PC-9 (cell line): ENCODE measurements at regions not wholly inside any gene's neighbourhood (a gene's known extent, or its start where the extent isn't known, plus 50 kb on each side); places are given as distances from the start of the nearest gene placed in this dataset.

Experiments used
- BruUV-seq: library from RNA; stranded (reverse); fragments of 400-500 nt; replicated peaks from 2 replicates; lab custom pipeline; 2021; lab: Mats Ljungman, UMichigan
- CTCF ChIA-PET: fragments of 300-600 bp; sonication (Branson Sonifier 250); formaldehyde crosslinking; loops from one replicate; lab custom pipeline; 2022; ENCODE audit warnings: antibody characterized with exemption; lab: Charles Lee
- POLR2A ChIA-PET: fragments of 300-600 bp; sonication (Branson Sonifier 250); formaldehyde crosslinking; loops from one replicate; lab custom pipeline; 2022; ENCODE audit warnings: antibody characterized with exemption; ENCODE audit not compliant: unreplicated experiment; lab: Charles Lee
- DNase-seq, 2 experiments: peaks; one replicate each; pipeline versions ENCODE4 v3.0.0 to v3.0.0-alpha.2; 2015 to 2022; ENCODE audit warnings: mixed read lengths in 1 of 2
- H2AFZ ChIP-seq: fragments of 200-600 bp; sonication (generic); 2 replicates; pipeline ENCODE4 v1.8.1; 2017; ENCODE audit warnings: antibody characterized with exemption
- H3F3A ChIP-seq: fragments of 200-600 bp; sonication (generic); 2 replicates; pipeline ENCODE4 v1.8.1; 2017; ENCODE audit warnings: antibody characterized with exemption, mild to moderate bottlenecking, low read depth; ENCODE audit not compliant: insufficient read depth
- H3K27ac ChIP-seq: fragments of 200-600 bp; sonication (generic); 2 replicates; pipeline ENCODE4 v1.6.1; 2016; ENCODE audit warnings: mixed run types
- H3K27me3 ChIP-seq: fragments of 200-600 bp; sonication (generic); 2 replicates; pipeline ENCODE4 v1.6.1; 2016; ENCODE audit warnings: low read depth, mixed run types; ENCODE audit not compliant: insufficient read depth
- H3K36me3 ChIP-seq: fragments of 200-600 bp; sonication (generic); 2 replicates; pipeline ENCODE4 v1.6.1; 2016; ENCODE audit warnings: low read depth, mixed run types
- H3K4me1 ChIP-seq: fragments of 200-600 bp; sonication (generic); replicated peaks from 2 replicates; pipeline ENCODE4 v1.6.1; 2016; ENCODE audit warnings: mixed run types; ENCODE audit not compliant: insufficient read depth
- H3K4me2 ChIP-seq: fragments of 200-600 bp; sonication (generic); 2 replicates; pipeline ENCODE4 v1.6.1; 2017; ENCODE audit warnings: mixed run types
- H3K4me3 ChIP-seq: fragments of 200-600 bp; sonication (generic); 2 replicates; pipeline ENCODE4 v1.6.1; 2016; ENCODE audit warnings: mixed run types
- H3K79me2 ChIP-seq: fragments of 200-600 bp; sonication (generic); 2 replicates; pipeline ENCODE4 v1.6.1; 2017; ENCODE audit warnings: low read depth, mixed run types
- H3K9me2 ChIP-seq: fragments of 200-600 bp; sonication (generic); 2 replicates; pipeline ENCODE4 v1.8.1; 2017; ENCODE audit warnings: mild to moderate bottlenecking; ENCODE audit not compliant: insufficient read depth
- H3K9me3 ChIP-seq: fragments of 200-600 bp; sonication (generic); 2 replicates; pipeline ENCODE4 v1.8.1; 2016; ENCODE audit warnings: low read depth; ENCODE audit not compliant: insufficient read depth
- H4K20me1 ChIP-seq: fragments of 200-600 bp; sonication (generic); 2 replicates; pipeline ENCODE4 v1.8.1; 2017; ENCODE audit not compliant: insufficient read depth
- CTCF ChIP-seq: fragments of 200-600 bp; sonication (generic); conservative IDR thresholded peaks from 2 replicates; pipeline ENCODE4 v1.6.1; 2017; ENCODE audit warnings: mixed run types, antibody characterized with exemption, mild to moderate bottlenecking, moderate library complexity
- EZH2 ChIP-seq: fragments of 200-600 bp; sonication (generic); IDR thresholded peaks from 2 replicates; pipeline ENCODE4 v1.8.0; 2017; ENCODE audit warnings: antibody characterized with exemption, low read depth
- intact Hi-C: fragments of 100-400 bp; cut with micrococcal nuclease; formaldehyde crosslinking; loops from one replicate; pipeline ENCODE4 v1.10.0; 2022; ENCODE audit not compliant: unreplicated experiment

GRCh38 chr7:83861876-83862275 is 212.9 kb upstream of the SEMA3E start:
- H3K9me3 ChIP-seq: no peaks in the 10 kb centered on the region
- no peak for TF ChIP-seq EZH2
- no peak for TF ChIP-seq CTCF
- H3K4me2 ChIP-seq: no peak overlapping the region
- no peak overlapping the region for H3K27ac ChIP-seq
- POLR2A ChIA-PET: interaction anchor here (0.6 kb wide), 1 partner anchor 36 kb away, joined by 8 read pairs; no protein-coding TSS in a partner anchor
- H3K36me3 ChIP-seq: no peaks in the 10 kb centered on the region
- H3K4me1 ChIP-seq: no peaks in the 10 kb centered on the region
- no peaks in the 10 kb centered on the region for H3K79me2 ChIP-seq
- DNase-seq: no peak
- no peak overlapping the region for H2AFZ ChIP-seq
- no peaks in the 10 kb centered on the region for H3F3A ChIP-seq
- no peaks in the 10 kb centered on the region for H3K27me3 ChIP-seq
- no peaks in the 10 kb centered on the region for H4K20me1 ChIP-seq
- H3K9me2 ChIP-seq: peaks cover 7% of the 10 kb centered on the region; the same call in 1 of the 2 replicates
- intact Hi-C loops: no loop called here
- CTCF ChIA-PET: no interaction called here
- BruUV-seq: no TSS peak
- H3K4me3 ChIP-seq: no peak overlapping the region

GRCh38 chr7:83859827-83860226 is 210.9 kb upstream of the SEMA3E start:
- Histone ChIP-seq H3K27me3 (no peaks in the 10 kb centered on the region), H3K27ac (no peak overlapping the region), H3K36me3 (no peaks in the 10 kb centered on the region), H2AFZ (no peak overlapping the region), H3K4me1 (no peaks in the 10 kb centered on the region), H3K4me2 (no peak overlapping the region), H3K9me2 (peaks cover 7% of the 10 kb centered on the region; the same call in 1 of the 2 replicates), H3K79me2 (no peaks in the 10 kb centered on the region), H3K9me3 (no peaks in the 10 kb centered on the region), H3K4me3 (no peak overlapping the region), H4K20me1 (no peaks in the 10 kb centered on the region), H3F3A (no peaks in the 10 kb centered on the region)
- CTCF ChIA-PET: no interaction called here
- no peak for DNase-seq
- POLR2A ChIA-PET: no interaction called here
- intact Hi-C loops: no loop called here
- TF ChIP-seq CTCF: no peak
- no peak for TF ChIP-seq EZH2
- BruUV-seq: no TSS peak

GRCh38 chr7:83857691-83858090 is 208.8 kb upstream of the SEMA3E start:
- no peak overlapping the region for H3K4me3 ChIP-seq
- intact Hi-C loops: no loop called here
- DNase-seq: no peak
- CTCF ChIA-PET: no interaction called here
- POLR2A ChIA-PET: no interaction called here
- H3F3A ChIP-seq: no peaks in the 10 kb centered on the region
- TF ChIP-seq EZH2 (no peak), CTCF (no peak)
- no peak overlapping the region for H2AFZ ChIP-seq
- no peaks in the 10 kb centered on the region for H3K36me3 ChIP-seq
- no peaks in the 10 kb centered on the region for H4K20me1 ChIP-seq
- no peaks in the 10 kb centered on the region for H3K27me3 ChIP-seq
- H3K9me3 ChIP-seq: no peaks in the 10 kb centered on the region
- BruUV-seq: no TSS peak
- no peak overlapping the region for H3K4me2 ChIP-seq
- no peaks in the 10 kb centered on the region for H3K79me2 ChIP-seq
- H3K4me1 ChIP-seq: no peaks in the 10 kb centered on the region
- no peak overlapping the region for H3K27ac ChIP-seq
- H3K9me2 ChIP-seq: peaks cover 4% of the 10 kb centered on the region; the same call in 1 of the 2 replicates
